H1 (cell line): ENCODE measurements at regions not wholly inside any gene's neighbourhood (a gene's known extent, or its start where the extent isn't known, plus 50 kb on each side); places are given as distances from the start of the nearest gene placed in this dataset.

ENCODE experiments used
- RAD21 ChIP-seq, 2 experiments: IDR thresholded peaks in 1 of 2; conservative IDR thresholded peaks in 1 of 2; 2 replicates each; pipeline ENCODE4 v1.6.1; 2011; ENCODE audit warnings: low read depth in 2 of 2, low read length in 2 of 2, improper control_type of control experiment in 1 of 2, inconsistent platforms in 1 of 2, mild to moderate bottlenecking in 1 of 2, moderate library complexity in 1 of 2
- TF ChIP-seq, protein P1 (sequence below): IDR thresholded peaks from 2 replicates; pipeline ENCODE4 v1.6.1; 2011; ENCODE audit warnings: low read depth, mild to moderate bottlenecking, low read length; ENCODE audit not compliant: insufficient read depth

DNA sequence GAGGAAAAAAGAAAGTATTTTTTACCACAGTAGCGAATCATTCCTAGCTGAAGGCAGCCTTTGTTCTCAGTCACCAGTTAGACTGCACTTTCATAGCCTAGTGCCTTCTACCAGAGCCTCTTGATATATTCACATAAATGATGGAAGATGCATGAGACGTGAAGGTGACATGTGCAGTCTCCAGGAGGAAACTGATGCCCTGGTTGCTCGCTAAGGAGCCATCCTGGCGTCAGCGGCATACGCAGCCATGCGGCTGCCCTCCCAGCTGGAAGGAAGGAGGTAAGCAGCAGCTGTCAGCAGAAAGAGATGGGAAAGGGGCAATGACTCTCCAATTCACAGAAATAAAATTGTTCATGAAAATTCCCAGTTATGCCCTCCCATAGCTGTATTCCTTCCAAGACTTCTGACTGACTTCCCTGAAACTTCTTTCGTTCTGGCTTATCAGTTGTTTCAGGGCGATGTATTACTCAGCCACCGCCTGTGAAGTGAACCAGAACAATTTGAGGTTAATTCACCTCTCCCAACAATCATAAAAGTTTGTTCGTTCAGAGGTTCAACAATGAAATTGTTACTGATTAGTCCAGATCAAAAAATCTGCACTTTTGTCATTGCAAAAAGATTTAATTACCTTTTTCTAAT, 331.2 kb downstream of the NR2F1-AS1 start (continued):
- TF ChIP-seq, protein P1, sequence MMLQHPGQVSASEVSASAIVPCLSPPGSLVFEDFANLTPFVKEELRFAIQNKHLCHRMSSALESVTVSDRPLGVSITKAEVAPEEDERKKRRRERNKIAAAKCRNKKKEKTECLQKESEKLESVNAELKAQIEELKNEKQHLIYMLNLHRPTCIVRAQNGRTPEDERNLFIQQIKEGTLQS = no peak
- TF ChIP-seq RAD21 (IDR thresholded peaks at IDR 0.05 in 1 of 2, conservative IDR thresholded peaks at IDR 0.05 in 1 of 2; ENCODE audit: low read depth in 2 of 2, low read length in 2 of 2) = no peak
